T-helper 2 cell treated with Interferon-gamma antibody and Interleukin-4, amounts not matched to agents 5 μg/mL and 100 μg/mL, for 36 hours (primary cell): ENCODE measurements at regions not wholly inside any gene's neighbourhood (a gene's known extent, or its start where the extent isn't known, plus 50 kb on each side); places are given as distances from the start of the nearest gene placed in this dataset.
"Not testable (repeated sequence)": the region's sequence is repeated elsewhere in the genome, so short reads cannot be mapped to it uniquely, and the experiment has no call there.

ENCODE experiments used
- DNase-seq: peaks from one replicate; pipeline ENCODE4 v3.0.0; 2021; ENCODE audit warnings: low spot score
- H3K27ac Mint-ChIP-seq: one replicate; pipeline ENCODE4 v1.8.0; 2021; ENCODE audit warnings: mild to moderate bottlenecking, mixed read lengths
- H3K27me3 Mint-ChIP-seq: one replicate; pipeline ENCODE4 v1.8.0; 2021; ENCODE audit warnings: low read depth, mixed read lengths
- H3K36me3 Mint-ChIP-seq: one replicate; pipeline ENCODE4 v1.8.0; 2021; ENCODE audit warnings: low read depth, mixed read lengths
- H3K4me1 Mint-ChIP-seq: one replicate; pipeline ENCODE4 v1.8.0; 2021; ENCODE audit warnings: low read depth, mixed read lengths
- H3K4me3 Mint-ChIP-seq: one replicate; pipeline ENCODE4 v1.8.0; 2022; ENCODE audit warnings: mild to moderate bottlenecking, moderate library complexity, mixed read lengths
- H3K9me3 Mint-ChIP-seq: one replicate; pipeline ENCODE4 v1.8.0; 2021; ENCODE audit warnings: mixed read lengths

GRCh38 chr1:181202986-181203555 is 114.6 kb downstream of the IER5 start:
- H3K4me3 Mint-ChIP-seq: no peak overlapping the region
- no peaks in the 10 kb centered on the region for H3K9me3 Mint-ChIP-seq
- no peak for DNase-seq
- H3K27me3 Mint-ChIP-seq: peaks cover 27% of the 10 kb centered on the region
- H3K36me3 Mint-ChIP-seq: no peaks in the 10 kb centered on the region
- no peak overlapping the region for H3K27ac Mint-ChIP-seq
- H3K4me1 Mint-ChIP-seq: peaks cover 2% of the 10 kb centered on the region

- Mint-ChIP-seq H3K27ac (no peak overlapping the region), H3K27me3 (peaks cover 18% of the 10 kb centered on the region), H3K36me3 (no peaks in the 10 kb centered on the region), H3K4me1 (peaks cover 2% of the 10 kb centered on the region), H3K9me3 (no peaks in the 10 kb centered on the region), H3K4me3 (no peak overlapping the region)
- DNase-seq: no peak
Observed at GRCh38 chr1:181204530-181204929, 116.0 kb downstream of the IER5 start.

GRCh38 chr1:181205901-181206300 is 117.4 kb downstream of the IER5 start:
- peaks cover 6% of the 10 kb centered on the region for H3K27me3 Mint-ChIP-seq
- H3K36me3 Mint-ChIP-seq: no peaks in the 10 kb centered on the region
- no peak overlapping the region for H3K27ac Mint-ChIP-seq
- H3K9me3 Mint-ChIP-seq: no peaks in the 10 kb centered on the region
- H3K4me3 Mint-ChIP-seq: no peak overlapping the region
- no peaks in the 10 kb centered on the region for H3K4me1 Mint-ChIP-seq
- DNase-seq: no peak

GRCh38 chr1:181206513-181206912 is 118.0 kb downstream of the IER5 start:
- no peak for DNase-seq
- Mint-ChIP-seq H3K27me3 (peaks cover 12% of the 10 kb centered on the region), H3K27ac (no peak overlapping the region), H3K4me1 (no peaks in the 10 kb centered on the region), H3K36me3 (no peaks in the 10 kb centered on the region), H3K4me3 (no peak overlapping the region), H3K9me3 (no peaks in the 10 kb centered on the region)

GRCh38 chr1:181206979-181207790 is 118.7 kb downstream of the IER5 start:
- H3K4me3 Mint-ChIP-seq: no peak overlapping the region
- no peak for DNase-seq
- H3K36me3 Mint-ChIP-seq: no peaks in the 10 kb centered on the region
- peaks cover 12% of the 10 kb centered on the region for H3K27me3 Mint-ChIP-seq
- H3K27ac Mint-ChIP-seq: no peak overlapping the region
- H3K9me3 Mint-ChIP-seq: no peaks in the 10 kb centered on the region
- no peaks in the 10 kb centered on the region for H3K4me1 Mint-ChIP-seq

- Mint-ChIP-seq H3K27me3 (peaks cover 15% of the 10 kb centered on the region), H3K9me3 (no peaks in the 10 kb centered on the region), H3K4me1 (no peaks in the 10 kb centered on the region), H3K4me3 (no peak overlapping the region), H3K27ac (no peak overlapping the region), H3K36me3 (no peaks in the 10 kb centered on the region)
- DNase-seq: no peak
Observed at GRCh38 chr1:181208083-181208482, 119.6 kb downstream of the IER5 start.

GRCh38 chr1:181208967-181209366 is 120.5 kb downstream of the IER5 start:
- Mint-ChIP-seq H3K36me3 (no peaks in the 10 kb centered on the region), H3K27me3 (peaks cover 19% of the 10 kb centered on the region), H3K4me3 (no peak overlapping the region), H3K4me1 (no peaks in the 10 kb centered on the region), H3K9me3 (no peaks in the 10 kb centered on the region), H3K27ac (no peak overlapping the region)
- DNase-seq: no peak

GRCh38 chr1:181213056-181213455 is 124.6 kb downstream of the IER5 start:
- no peak overlapping the region for H3K27ac Mint-ChIP-seq
- no peak overlapping the region for H3K4me3 Mint-ChIP-seq
- H3K36me3 Mint-ChIP-seq: no peaks in the 10 kb centered on the region
- no peaks in the 10 kb centered on the region for H3K4me1 Mint-ChIP-seq
- H3K9me3 Mint-ChIP-seq: no peaks in the 10 kb centered on the region
- no peak for DNase-seq
- peaks cover 13% of the 10 kb centered on the region for H3K27me3 Mint-ChIP-seq

GRCh38 chr1:181216591-181216994 is 128.1 kb downstream of the IER5 start:
- Mint-ChIP-seq H3K27me3 (peaks cover 10% of the 10 kb centered on the region), H3K36me3 (no peaks in the 10 kb centered on the region), H3K4me3 (no peak overlapping the region), H3K9me3 (no peaks in the 10 kb centered on the region), H3K27ac (no peak overlapping the region), H3K4me1 (no peaks in the 10 kb centered on the region)
- no peak for DNase-seq

- Mint-ChIP-seq H3K4me1 (no peaks in the 10 kb centered on the region), H3K9me3 (peaks cover 8% of the 10 kb centered on the region), H3K27me3 (peaks cover 3% of the 10 kb centered on the region), H3K27ac (no peak overlapping the region), H3K4me3 (no peak overlapping the region), H3K36me3 (no peaks in the 10 kb centered on the region)
- no peak for DNase-seq
Observed at GRCh38 chr1:181219938-181220337, 131.4 kb downstream of the IER5 start.

- H3K9me3 Mint-ChIP-seq: peaks cover 9% of the 10 kb centered on the region
- H3K4me1 Mint-ChIP-seq: no peaks in the 10 kb centered on the region
- no peak for DNase-seq
- H3K27ac Mint-ChIP-seq: no peak overlapping the region
- H3K4me3 Mint-ChIP-seq: no peak overlapping the region
- peaks cover 3% of the 10 kb centered on the region for H3K27me3 Mint-ChIP-seq
- H3K36me3 Mint-ChIP-seq: no peaks in the 10 kb centered on the region
Observed at GRCh38 chr1:181221078-181221477, 132.6 kb downstream of the IER5 start.

GRCh38 chr1:181222972-181223505 is 134.5 kb downstream of the IER5 start:
- peaks cover 15% of the 10 kb centered on the region for H3K9me3 Mint-ChIP-seq
- no peak overlapping the region for H3K27ac Mint-ChIP-seq
- no peaks in the 10 kb centered on the region for H3K4me1 Mint-ChIP-seq
- DNase-seq: no peak
- H3K27me3 Mint-ChIP-seq: peaks cover 3% of the 10 kb centered on the region
- H3K4me3 Mint-ChIP-seq: no peak overlapping the region
- no peaks in the 10 kb centered on the region for H3K36me3 Mint-ChIP-seq

- H3K36me3 Mint-ChIP-seq, DNase-seq, H3K4me1 Mint-ChIP-seq, H3K27me3 Mint-ChIP-seq, H3K4me3 Mint-ChIP-seq, H3K27ac Mint-ChIP-seq: not testable (repeated sequence)
- peaks cover 15% of the 10 kb centered on the region for H3K9me3 Mint-ChIP-seq
Observed at GRCh38 chr1:181226728-181227127, 138.2 kb downstream of the IER5 start.

GRCh38 chr1:181239086-181239485 is 150.6 kb downstream of the IER5 start:
- Mint-ChIP-seq H3K4me3 (no peak overlapping the region), H3K36me3 (no peaks in the 10 kb centered on the region), H3K27me3 (no peaks in the 10 kb centered on the region), H3K27ac (no peak overlapping the region), H3K9me3 (no peaks in the 10 kb centered on the region), H3K4me1 (no peaks in the 10 kb centered on the region)
- no peak for DNase-seq
